ENCODE measurements at regions not wholly inside any gene's neighbourhood (a gene's known extent, or its start where the extent isn't known, plus 50 kb on each side); places are given as distances from the start of the nearest gene placed in this dataset.

- TF ChIP-seq EP300 (IDR thresholded peaks at IDR 0.05): no peak
- no peak for TF ChIP-seq POLR2AphosphoS5 (IDR thresholded peaks at IDR 0.05)
Measured at GRCh38 chr2:225317186-225317585, 82.3 kb upstream of the NYAP2 start.

Measured in upper lobe of left lung (tissue), 4 donors.